Activated CD8-positive, alpha-beta memory T cell treated with anti-CD3 and anti-CD28 coated beads, Interleukin-2, amount 50 U/mL, for 24 hours (primary cell): ENCODE measurements at regions not wholly inside any gene's neighbourhood (a gene's known extent, or its start where the extent isn't known, plus 50 kb on each side); places are given as distances from the start of the nearest gene placed in this dataset.

Experiments used
- DNase-seq: peaks from one replicate; pipeline ENCODE4 v3.0.0-alpha.2; 2020; ENCODE audit errors: extremely low read depth

GRCh38 chr13:106241974-106242953, 293.2 kb downstream of the EFNB2 start:
- no peak for DNase-seq

- no peak for DNase-seq
These were observed 296.8 kb downstream of the EFNB2 start for GRCh38 chr13:106238690-106239089.

- DNase-seq = no peak
These were observed 300.8 kb downstream of the EFNB2 start for GRCh38 chr13:106234636-106235035.

- no peak for DNase-seq
These were observed 302.2 kb downstream of the EFNB2 start for GRCh38 chr13:106233134-106233735.

- DNase-seq = no peak
These were observed 302.8 kb downstream of the EFNB2 start for GRCh38 chr13:106232681-106233080.

- no peak for DNase-seq
These were observed 305.0 kb downstream of the EFNB2 start for GRCh38 chr13:106230450-106230849.

- DNase-seq = no peak
These were observed 310.3 kb downstream of the EFNB2 start for GRCh38 chr13:106225126-106225525.

GRCh38 chr13:106220211-106220610, 315.3 kb downstream of the EFNB2 start:
- DNase-seq = no peak

GRCh38 chr13:106213028-106213757, 322.3 kb downstream of the EFNB2 start:
- DNase-seq = no peak

- no peak for DNase-seq
These were observed 323.0 kb downstream of the EFNB2 start for GRCh38 chr13:106212386-106213010.

GRCh38 chr13:106210324-106210723, 325.1 kb downstream of the EFNB2 start:
- DNase-seq = no peak

- no peak for DNase-seq
These were observed 329.6 kb downstream of the EFNB2 start for GRCh38 chr13:106205871-106206270.

GRCh38 chr13:106197496-106197895, 338.0 kb downstream of the EFNB2 start:
- no peak for DNase-seq

GRCh38 chr13:106187501-106188095, 347.9 kb downstream of the EFNB2 start:
- no peak for DNase-seq

- DNase-seq = no peak
These were observed 348.4 kb downstream of the EFNB2 start for GRCh38 chr13:106187101-106187500.

GRCh38 chr13:106186366-106187030, 349.0 kb downstream of the EFNB2 start:
- no peak for DNase-seq

- DNase-seq = no peak
These were observed 350.7 kb downstream of the EFNB2 start for GRCh38 chr13:106184790-106185189.

GRCh38 chr13:106183410-106184065, 351.9 kb downstream of the EFNB2 start:
- no peak for DNase-seq

- DNase-seq = no peak
These were observed 353.1 kb downstream of the EFNB2 start for GRCh38 chr13:106182404-106182803.

- DNase-seq = no peak
These were observed 356.6 kb downstream of the EFNB2 start for GRCh38 chr13:106178816-106179215.
